ENCODE measurements at regions not wholly inside any gene's neighbourhood (a gene's known extent, or its start where the extent isn't known, plus 50 kb on each side); places are given as distances from the start of the nearest gene placed in this dataset.

DNA sequence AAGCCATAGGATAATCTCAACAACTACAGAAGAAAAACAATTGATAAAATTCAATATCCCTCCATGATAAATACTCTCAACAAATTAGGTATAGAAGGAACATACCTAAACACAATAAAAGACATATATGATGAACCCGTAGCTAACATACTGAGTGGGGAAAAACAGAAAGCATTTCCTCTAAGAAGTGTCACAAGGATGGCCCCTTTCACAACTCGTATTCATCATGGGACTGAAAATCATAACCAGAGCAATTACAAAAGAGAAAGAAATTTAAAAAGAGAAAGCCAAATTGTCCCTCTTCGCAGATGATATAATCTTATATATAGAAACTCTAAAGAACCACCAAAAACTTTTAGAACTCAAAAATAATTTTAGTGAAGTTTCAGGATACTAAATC lies 146.3 kb upstream of the RGMB start:
- TF ChIP-seq, protein P1, sequence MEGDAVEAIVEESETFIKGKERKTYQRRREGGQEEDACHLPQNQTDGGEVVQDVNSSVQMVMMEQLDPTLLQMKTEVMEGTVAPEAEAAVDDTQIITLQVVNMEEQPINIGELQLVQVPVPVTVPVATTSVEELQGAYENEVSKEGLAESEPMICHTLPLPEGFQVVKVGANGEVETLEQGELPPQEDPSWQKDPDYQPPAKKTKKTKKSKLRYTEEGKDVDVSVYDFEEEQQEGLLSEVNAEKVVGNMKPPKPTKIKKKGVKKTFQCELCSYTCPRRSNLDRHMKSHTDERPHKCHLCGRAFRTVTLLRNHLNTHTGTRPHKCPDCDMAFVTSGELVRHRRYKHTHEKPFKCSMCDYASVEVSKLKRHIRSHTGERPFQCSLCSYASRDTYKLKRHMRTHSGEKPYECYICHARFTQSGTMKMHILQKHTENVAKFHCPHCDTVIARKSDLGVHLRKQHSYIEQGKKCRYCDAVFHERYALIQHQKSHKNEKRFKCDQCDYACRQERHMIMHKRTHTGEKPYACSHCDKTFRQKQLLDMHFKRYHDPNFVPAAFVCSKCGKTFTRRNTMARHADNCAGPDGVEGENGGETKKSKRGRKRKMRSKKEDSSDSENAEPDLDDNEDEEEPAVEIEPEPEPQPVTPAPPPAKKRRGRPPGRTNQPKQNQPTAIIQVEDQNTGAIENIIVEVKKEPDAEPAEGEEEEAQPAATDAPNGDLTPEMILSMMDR (IDR thresholded peaks at IDR 0.05), result no peak
- no peak overlapping the region for H3K27ac ChIP-seq
- H3K27me3 ChIP-seq (ENCODE audit: insufficient read depth in 3 of 3, low read length in 2 of 3), result no peaks in the 10 kb centered on the region
- H3K4me1 ChIP-seq, result no peaks in the 10 kb centered on the region
- ATAC-seq, result no peak
- H3K36me3 ChIP-seq (ENCODE audit: insufficient read depth in 1 of 2, low read depth in 1 of 2), result no peaks in the 10 kb centered on the region
- H3K4me3 ChIP-seq, result no peak overlapping the region
- 89 to 94% (median 92%) methylated on average over 3 of the region's 3 CpGs for WGBS, 3 donors
- H3K9me3 ChIP-seq, result peaks cover 3% of the 10 kb centered on the region
- intact Hi-C loops (cut with DNase I), result no loop called here
- no peak for DNase-seq

DNA sequence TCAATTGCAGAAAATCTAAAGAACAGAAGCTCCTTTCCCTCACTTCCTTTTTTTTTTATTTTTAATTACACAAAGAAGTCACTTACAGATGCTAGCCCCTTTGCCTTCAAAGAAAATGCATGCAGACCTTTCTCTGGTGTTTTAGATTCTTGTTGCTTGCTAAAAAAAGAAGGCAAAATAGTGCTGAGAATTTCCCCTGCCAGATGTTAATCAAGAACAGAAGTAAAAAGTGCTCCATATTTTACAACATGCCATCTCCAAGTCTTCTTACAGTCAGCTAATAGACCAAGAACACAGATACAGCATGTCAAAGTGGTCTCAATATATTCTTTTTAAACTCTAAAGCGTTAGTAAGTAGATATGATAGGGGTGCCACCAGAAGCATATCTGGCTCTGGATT lies 142.8 kb upstream of the RGMB start:
- no peak overlapping the region for H3K27ac ChIP-seq
- intact Hi-C loops (cut with DNase I), result no loop called here
- no peak overlapping the region for H3K4me3 ChIP-seq
- H3K4me1 ChIP-seq, result no peaks in the 10 kb centered on the region
- DNase-seq, result no peak
- peaks cover 3% of the 10 kb centered on the region for H3K9me3 ChIP-seq
- H3K36me3 ChIP-seq (ENCODE audit: insufficient read depth in 1 of 2, low read depth in 1 of 2), result no peaks in the 10 kb centered on the region
- H3K27me3 ChIP-seq (ENCODE audit: insufficient read depth in 3 of 3, low read length in 2 of 3), result no peaks in the 10 kb centered on the region
- ATAC-seq, result no peak
- TF ChIP-seq, protein P1 (IDR thresholded peaks at IDR 0.05), result no peak
- WGBS, 3 donors, result 89 to 96% (median 94%) methylated on average over 1 of the region's 1 CpG

DNA sequence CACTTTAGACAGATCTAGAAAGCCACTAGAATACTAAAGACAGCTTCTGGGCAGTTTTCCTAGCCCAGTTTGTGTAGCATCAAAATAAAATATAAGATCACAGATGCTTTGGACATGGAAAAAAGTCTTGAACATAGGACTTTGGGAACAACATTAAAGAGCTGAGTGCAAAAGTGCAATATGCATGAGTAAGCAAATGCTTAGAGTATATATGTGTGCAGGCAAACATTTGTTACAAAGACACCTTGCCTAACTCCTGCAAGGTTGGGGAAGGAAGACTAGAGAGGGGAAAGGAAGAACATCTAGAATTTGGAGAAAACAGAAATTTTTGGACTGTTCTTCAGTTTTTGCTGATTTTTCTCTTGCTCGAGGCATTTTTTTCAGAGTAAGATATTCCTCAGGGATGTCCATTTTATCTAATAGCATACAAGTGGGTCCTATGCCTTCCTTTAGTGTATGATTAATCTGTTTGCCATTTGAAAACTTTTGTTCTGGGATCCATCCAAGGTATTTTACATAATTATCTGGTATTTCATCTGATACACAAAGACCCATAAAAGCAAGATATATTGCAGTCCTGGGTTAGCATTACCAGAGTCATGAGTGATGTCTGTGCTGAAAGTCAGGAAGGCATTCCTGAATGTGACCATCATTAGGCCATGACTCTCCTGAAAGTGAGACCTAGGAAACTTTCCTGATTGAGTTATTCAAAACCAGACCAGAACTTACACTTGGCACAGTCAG lies 142.0 kb upstream of the RGMB start:
- DNase-seq, result no peak
- Histone ChIP-seq H3K27me3 (ENCODE audit: insufficient read depth in 3 of 3, low read length in 2 of 3) (no peaks in the 10 kb centered on the region), H3K36me3 (ENCODE audit: insufficient read depth in 1 of 2, low read depth in 1 of 2) (no peaks in the 10 kb centered on the region), H3K4me3 (no peak overlapping the region), H3K9me3 (peaks cover 3% of the 10 kb centered on the region), H3K4me1 (no peaks in the 10 kb centered on the region), H3K27ac (no peak overlapping the region)
- intact Hi-C loops (cut with DNase I), result no loop called here
- TF ChIP-seq, protein P1 (IDR thresholded peaks at IDR 0.05), result no peak
- no peak for ATAC-seq
- WGBS, 3 donors, result 67 to 89% (median 83%) methylated on average over 1 of the region's 1 CpG

DNA sequence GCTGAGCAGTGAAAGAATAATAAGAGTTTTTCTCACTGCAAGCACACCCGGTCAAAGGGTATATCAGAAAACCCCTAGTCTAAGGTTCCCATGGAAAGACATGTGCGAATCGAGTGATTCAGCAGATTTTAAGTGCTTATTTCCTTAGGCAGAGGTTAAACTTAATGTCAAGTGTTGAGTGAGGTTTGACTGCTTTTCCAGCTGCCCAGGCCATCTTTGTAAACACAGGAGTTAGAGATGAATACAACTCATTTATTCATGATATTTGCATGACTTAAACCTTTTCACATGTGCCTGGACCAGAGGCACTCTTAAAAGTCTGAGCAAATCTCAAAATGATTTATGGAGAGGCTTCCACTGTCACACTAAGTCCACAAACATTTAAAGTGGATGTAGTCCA lies 137.8 kb upstream of the RGMB start:
- DNase-seq, result no peak
- intact Hi-C loops (cut with DNase I), result no loop called here
- H3K27ac ChIP-seq, result no peak overlapping the region
- no peak overlapping the region for H3K4me3 ChIP-seq
- ATAC-seq, result no peak
- 58% methylated on average over 3 of the region's 3 CpGs for WGBS, 3 donors
- H3K9me3 ChIP-seq, result no peaks in the 10 kb centered on the region
- no peaks in the 10 kb centered on the region for H3K27me3 ChIP-seq (ENCODE audit: insufficient read depth in 3 of 3, low read length in 2 of 3)
- no peaks in the 10 kb centered on the region for H3K36me3 ChIP-seq (ENCODE audit: insufficient read depth in 1 of 2, low read depth in 1 of 2)
- H3K4me1 ChIP-seq, result no peaks in the 10 kb centered on the region
- TF ChIP-seq, protein P1 (IDR thresholded peaks at IDR 0.05), result no peak

DNA sequence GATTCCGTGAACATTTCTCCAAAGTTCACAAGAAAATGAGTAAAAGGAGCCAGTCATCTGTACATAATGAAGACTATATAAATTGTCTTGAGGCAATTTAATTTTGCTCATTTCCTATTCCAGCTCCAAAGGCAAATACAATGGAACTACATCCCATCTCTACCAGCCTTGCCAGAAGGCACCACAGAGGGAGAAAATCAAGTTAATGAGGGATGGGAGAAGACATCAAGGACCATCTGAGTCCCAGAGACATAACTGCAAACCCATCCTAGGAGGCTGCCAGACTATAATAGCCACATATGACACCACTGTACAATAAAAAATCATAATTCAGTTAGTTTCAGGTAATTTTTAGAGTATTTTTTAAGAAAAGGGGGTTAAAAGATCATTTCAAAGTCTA lies 136.3 kb upstream of the RGMB start:
- no peak for ATAC-seq
- intact Hi-C loops (cut with DNase I), result no loop called here
- WGBS, 3 donors, result 97 to 98% (median 98%) methylated on average over 1 of the region's 1 CpG

More for the DNA sequence above, 136.3 kb upstream of the RGMB start:
- TF ChIP-seq, protein P1 (IDR thresholded peaks at IDR 0.05), result no peak
- no peak for DNase-seq
- H3K4me1 ChIP-seq, result no peaks in the 10 kb centered on the region
- no peak overlapping the region for H3K27ac ChIP-seq
- H3K4me3 ChIP-seq, result no peak overlapping the region
- no peaks in the 10 kb centered on the region for H3K9me3 ChIP-seq
- H3K27me3 ChIP-seq (ENCODE audit: insufficient read depth in 3 of 3, low read length in 2 of 3), result no peaks in the 10 kb centered on the region
- H3K36me3 ChIP-seq (ENCODE audit: insufficient read depth in 1 of 2, low read depth in 1 of 2), result no peaks in the 10 kb centered on the region
